ENCODE measurements at regions not wholly inside any gene's neighbourhood (a gene's known extent, or its start where the extent isn't known, plus 50 kb on each side); places are given as distances from the start of the nearest gene placed in this dataset.

- TF ChIP-seq, protein P1, sequence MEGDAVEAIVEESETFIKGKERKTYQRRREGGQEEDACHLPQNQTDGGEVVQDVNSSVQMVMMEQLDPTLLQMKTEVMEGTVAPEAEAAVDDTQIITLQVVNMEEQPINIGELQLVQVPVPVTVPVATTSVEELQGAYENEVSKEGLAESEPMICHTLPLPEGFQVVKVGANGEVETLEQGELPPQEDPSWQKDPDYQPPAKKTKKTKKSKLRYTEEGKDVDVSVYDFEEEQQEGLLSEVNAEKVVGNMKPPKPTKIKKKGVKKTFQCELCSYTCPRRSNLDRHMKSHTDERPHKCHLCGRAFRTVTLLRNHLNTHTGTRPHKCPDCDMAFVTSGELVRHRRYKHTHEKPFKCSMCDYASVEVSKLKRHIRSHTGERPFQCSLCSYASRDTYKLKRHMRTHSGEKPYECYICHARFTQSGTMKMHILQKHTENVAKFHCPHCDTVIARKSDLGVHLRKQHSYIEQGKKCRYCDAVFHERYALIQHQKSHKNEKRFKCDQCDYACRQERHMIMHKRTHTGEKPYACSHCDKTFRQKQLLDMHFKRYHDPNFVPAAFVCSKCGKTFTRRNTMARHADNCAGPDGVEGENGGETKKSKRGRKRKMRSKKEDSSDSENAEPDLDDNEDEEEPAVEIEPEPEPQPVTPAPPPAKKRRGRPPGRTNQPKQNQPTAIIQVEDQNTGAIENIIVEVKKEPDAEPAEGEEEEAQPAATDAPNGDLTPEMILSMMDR (IDR thresholded peaks at IDR 0.05; ENCODE audit: insufficient read depth, low read length, poor library complexity, severe bottlenecking) = no peak
- Histone ChIP-seq H3K27me3 (ENCODE audit: control insufficient read depth, insufficient read depth, low read length) (no peaks in the 10 kb centered on the region), H3K36me3 (ENCODE audit: control insufficient read depth, insufficient read depth, low read length) (no peaks in the 10 kb centered on the region), H3K4me3 (ENCODE audit: low read depth, low read length) (no peak overlapping the region)
- no peak for DNase-seq (ENCODE audit: low read depth)
Observed at GRCh38 chr4:107192601-107193000, 156.5 kb upstream of the DKK2 start.

DNA sequence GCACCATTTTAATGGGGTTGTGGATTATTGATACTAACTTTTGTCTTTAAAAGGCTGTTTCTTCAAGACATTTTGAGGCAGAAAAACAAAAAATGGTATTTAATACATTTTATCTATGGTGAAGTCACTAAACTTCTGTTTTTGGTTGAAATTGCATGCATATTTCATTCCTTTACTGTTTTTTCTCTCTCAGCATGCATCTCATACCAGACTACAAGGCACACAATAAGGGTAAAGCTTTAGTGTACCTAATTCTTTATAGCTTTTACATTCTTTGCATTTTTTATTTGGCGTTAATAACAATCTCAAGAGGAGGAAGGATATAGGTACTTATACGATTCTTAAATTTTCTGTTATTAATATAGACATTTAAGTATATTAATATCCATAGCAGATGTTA lies 151.0 kb upstream of the DKK2 start:
- H3K4me3 ChIP-seq (ENCODE audit: low read depth, low read length) = no peak overlapping the region
- DNase-seq (ENCODE audit: low read depth) = no peak
- no peaks in the 10 kb centered on the region for H3K27me3 ChIP-seq (ENCODE audit: control insufficient read depth, insufficient read depth, low read length)
- H3K36me3 ChIP-seq (ENCODE audit: control insufficient read depth, insufficient read depth, low read length) = no peaks in the 10 kb centered on the region
- TF ChIP-seq, protein P1 (IDR thresholded peaks at IDR 0.05; ENCODE audit: insufficient read depth, low read length, poor library complexity, severe bottlenecking) = no peak

GRCh38 chr4:107183155-107183774 lies 147.2 kb upstream of the DKK2 start:
- H3K27me3 ChIP-seq (ENCODE audit: control insufficient read depth, insufficient read depth, low read length) = no peaks in the 10 kb centered on the region
- no peak overlapping the region for H3K4me3 ChIP-seq (ENCODE audit: low read depth, low read length)
- no peaks in the 10 kb centered on the region for H3K36me3 ChIP-seq (ENCODE audit: control insufficient read depth, insufficient read depth, low read length)
- peak; percentile 26 for DNase-seq (ENCODE audit: low read depth)
- TF ChIP-seq, protein P1 (IDR thresholded peaks at IDR 0.05; ENCODE audit: insufficient read depth, low read length, poor library complexity, severe bottlenecking) = peak; percentile 78

GRCh38 chr4:107182347-107182746 lies 146.2 kb upstream of the DKK2 start:
- TF ChIP-seq, protein P1 (IDR thresholded peaks at IDR 0.05; ENCODE audit: insufficient read depth, low read length, poor library complexity, severe bottlenecking) = no peak
- Histone ChIP-seq H3K4me3 (ENCODE audit: low read depth, low read length) (no peak overlapping the region), H3K27me3 (ENCODE audit: control insufficient read depth, insufficient read depth, low read length) (no peaks in the 10 kb centered on the region), H3K36me3 (ENCODE audit: control insufficient read depth, insufficient read depth, low read length) (no peaks in the 10 kb centered on the region)
- no peak for DNase-seq (ENCODE audit: low read depth)

DNA sequence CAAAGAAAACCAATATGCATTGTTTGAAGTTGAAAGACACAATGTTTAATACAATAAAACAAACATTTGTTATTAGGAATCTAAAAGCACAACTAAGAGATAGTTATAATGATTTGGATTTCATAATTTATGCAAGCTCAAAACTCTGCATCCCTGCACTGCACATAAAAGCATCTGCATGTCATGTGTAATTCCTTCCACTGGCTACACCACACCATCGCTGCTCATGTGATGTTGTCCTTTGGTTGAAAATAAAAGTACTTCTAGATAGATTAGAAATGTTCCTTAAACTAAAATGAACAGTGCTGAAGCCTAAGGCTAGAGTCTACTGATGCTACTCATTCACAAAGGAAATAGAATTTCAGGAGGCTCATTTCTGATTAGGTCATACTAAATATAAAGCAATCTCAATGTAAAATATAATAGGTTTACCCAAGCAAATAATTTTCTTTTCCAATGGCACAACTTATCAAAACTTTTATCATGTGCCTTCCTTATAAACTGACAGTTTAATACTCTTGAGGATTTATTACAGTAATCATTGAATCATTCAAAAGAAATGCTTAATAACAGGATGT lies 130.8 kb upstream of the DKK2 start:
- no peaks in the 10 kb centered on the region for H3K36me3 ChIP-seq (ENCODE audit: control insufficient read depth, insufficient read depth, low read length)
- TF ChIP-seq, protein P1 (IDR thresholded peaks at IDR 0.05; ENCODE audit: insufficient read depth, low read length, poor library complexity, severe bottlenecking) = no peak
- no peak for DNase-seq (ENCODE audit: low read depth)
- no peak overlapping the region for H3K4me3 ChIP-seq (ENCODE audit: low read depth, low read length)
- no peaks in the 10 kb centered on the region for H3K27me3 ChIP-seq (ENCODE audit: control insufficient read depth, insufficient read depth, low read length)

GRCh38 chr4:107166181-107166580 lies 130.1 kb upstream of the DKK2 start:
- Histone ChIP-seq H3K27me3 (ENCODE audit: control insufficient read depth, insufficient read depth, low read length) (no peaks in the 10 kb centered on the region), H3K36me3 (ENCODE audit: control insufficient read depth, insufficient read depth, low read length) (no peaks in the 10 kb centered on the region), H3K4me3 (ENCODE audit: low read depth, low read length) (no peak overlapping the region)
- TF ChIP-seq, protein P1 (IDR thresholded peaks at IDR 0.05; ENCODE audit: insufficient read depth, low read length, poor library complexity, severe bottlenecking) = no peak
- no peak for DNase-seq (ENCODE audit: low read depth)
